GM12891 (cell line): ENCODE measurements at regions not wholly inside any gene's neighbourhood (a gene's known extent, or its start where the extent isn't known, plus 50 kb on each side); places are given as distances from the start of the nearest gene placed in this dataset.
A peak's percentile ranks its signal among the peaks of the same experiment; 100 is the strongest.

Source experiments
- DNase-seq: peaks from one replicate; pipeline ENCODE4 v3.0.0; 2011; ENCODE audit warnings: low spot score; ENCODE audit not compliant: insufficient read length
- FAIRE-seq: peaks from 2 replicates; lab custom pipeline; 2011; peaks lifted over from hg19 to GRCh38; lab: Jason Lieb, UNC
- PAX5 ChIP-seq: IDR thresholded peaks from 2 replicates; pipeline ENCODE4 v1.6.1; 2011; ENCODE audit warnings: low read length, moderate library complexity, mild to moderate bottlenecking; ENCODE audit not compliant: insufficient read depth, severe bottlenecking
- POLR2A ChIP-seq: IDR thresholded peaks from 2 replicates; pipeline ENCODE4 v1.6.1; 2011; ENCODE audit warnings: low read depth, low read length, control low read depth
- POLR2AphosphoS5 ChIP-seq: IDR thresholded peaks from 2 replicates; pipeline ENCODE4 v1.6.1; 2011; ENCODE audit warnings: low read depth, low read length, control low read depth
- POU2F2 ChIP-seq: IDR thresholded peaks from 2 replicates; pipeline ENCODE4 v1.6.1; 2011; ENCODE audit warnings: low read depth, mild to moderate bottlenecking, control low read depth, low read length, moderate library complexity
- SPI1 ChIP-seq: IDR thresholded peaks from 2 replicates; pipeline ENCODE4 v1.6.1; 2011; ENCODE audit warnings: low read depth, low read length, control low read depth
- TAF1 ChIP-seq: IDR thresholded peaks from 2 replicates; pipeline ENCODE4 v1.6.1; 2011; ENCODE audit warnings: low read depth, low read length, control low read depth

- TF ChIP-seq POU2F2 (no peak), POLR2AphosphoS5 (no peak), TAF1 (no peak), PAX5 (no peak), SPI1 (no peak), POLR2A (no peak)
- no peak for DNase-seq
- no peak for FAIRE-seq
Observed at GRCh38 chr5:33237471-33237870, 203.3 kb upstream of the TARS1 start.

- DNase-seq (no peak), FAIRE-seq (no peak)
- TF ChIP-seq PAX5 (no peak), TAF1 (no peak), POLR2AphosphoS5 (no peak), POLR2A (no peak), SPI1 (no peak), POU2F2 (no peak)
Observed at GRCh38 chr5:33238826-33239695, 201.7 kb upstream of the TARS1 start.

- no peak for TF ChIP-seq POLR2A
- TF ChIP-seq POLR2AphosphoS5, result no peak
- TF ChIP-seq SPI1, result no peak
- TF ChIP-seq POU2F2, result no peak
- no peak for TF ChIP-seq TAF1
- no peak for TF ChIP-seq PAX5
- DNase-seq (no peak), FAIRE-seq (no peak)
Observed at GRCh38 chr5:33240558-33240957, 200.2 kb upstream of the TARS1 start.

GRCh38 chr5:33241802-33242201, 199.0 kb upstream of the TARS1 start:
- DNase-seq (peak; percentile 5), FAIRE-seq (peak; percentile 5)
- TF ChIP-seq PAX5 (no peak), TAF1 (no peak), POLR2A (no peak), SPI1 (peak; percentile 82; the same call in 1 of the 2 replicates)

GRCh38 chr5:33242277-33242676, 198.5 kb upstream of the TARS1 start:
- TF ChIP-seq SPI1 (no peak), PAX5 (no peak), POLR2AphosphoS5 (no peak), POU2F2 (no peak), POLR2A (no peak), TAF1 (no peak)
- DNase-seq (no peak), FAIRE-seq (no peak)

- no peak for TF ChIP-seq POU2F2
- TF ChIP-seq PAX5, result no peak
- no peak for TF ChIP-seq SPI1
- no peak for TF ChIP-seq POLR2A
- DNase-seq (no peak), FAIRE-seq (no peak)
Observed at GRCh38 chr5:33244441-33245150, 196.2 kb upstream of the TARS1 start.

GRCh38 chr5:33254579-33254978, 186.2 kb upstream of the TARS1 start:
- no peak for FAIRE-seq
- no peak for DNase-seq

GRCh38 chr5:33257807-33258429, 182.8 kb upstream of the TARS1 start:
- no peak for DNase-seq
- no peak for TF ChIP-seq TAF1
- TF ChIP-seq POLR2A, result no peak
- TF ChIP-seq POU2F2, result no peak
- TF ChIP-seq SPI1, result no peak
- no peak for TF ChIP-seq PAX5
- TF ChIP-seq POLR2AphosphoS5, result no peak
- FAIRE-seq, result no peak

More at GRCh38 chr5:33254579-33254978, 186.2 kb upstream of the TARS1 start:
- no peak for TF ChIP-seq POLR2A
- no peak for TF ChIP-seq PAX5
- no peak for TF ChIP-seq SPI1
- no peak for TF ChIP-seq POU2F2
- TF ChIP-seq TAF1, result no peak
- no peak for TF ChIP-seq POLR2AphosphoS5

GRCh38 chr5:33258553-33258952, 182.2 kb upstream of the TARS1 start:
- DNase-seq (no peak), FAIRE-seq (no peak)
- TF ChIP-seq PAX5, result no peak
- no peak for TF ChIP-seq TAF1
